ENCODE measurements at regions not wholly inside any gene's neighbourhood (a gene's known extent, or its start where the extent isn't known, plus 50 kb on each side); places are given as distances from the start of the nearest gene placed in this dataset.

GRCh38 chr4:74544655-74545361 lies 99.9 kb downstream of the AREG start:
- H3K4me3 ChIP-seq (ENCODE audit: low read length) = no peak overlapping the region
- no peak for TF ChIP-seq CTCF (conservative IDR thresholded peaks at IDR 0.05; ENCODE audit: low read length)
- no peak for DNase-seq (ENCODE audit: low read depth)

GRCh38 chr4:74545448-74545847 lies 100.5 kb downstream of the AREG start:
- H3K4me3 ChIP-seq (ENCODE audit: low read length) = no peak overlapping the region
- no peak for TF ChIP-seq CTCF (conservative IDR thresholded peaks at IDR 0.05; ENCODE audit: low read length)
- DNase-seq (ENCODE audit: low read depth) = peak; percentile 39

GRCh38 chr4:74546057-74546456 lies 101.1 kb downstream of the AREG start:
- no peak for TF ChIP-seq CTCF (conservative IDR thresholded peaks at IDR 0.05; ENCODE audit: low read length)
- peak; percentile 63 for DNase-seq (ENCODE audit: low read depth)
- H3K4me3 ChIP-seq (ENCODE audit: low read length) = no peak overlapping the region

GRCh38 chr4:74547042-74547441 lies 102.1 kb downstream of the AREG start:
- no peak for TF ChIP-seq CTCF (conservative IDR thresholded peaks at IDR 0.05; ENCODE audit: low read length)
- no peak overlapping the region for H3K4me3 ChIP-seq (ENCODE audit: low read length)

GRCh38 chr4:74548561-74548960 lies 103.6 kb downstream of the AREG start:
- DNase-seq (ENCODE audit: low read depth) = no peak
- TF ChIP-seq CTCF (conservative IDR thresholded peaks at IDR 0.05; ENCODE audit: low read length) = no peak

More at GRCh38 chr4:74547042-74547441, 102.1 kb downstream of the AREG start:
- DNase-seq (ENCODE audit: low read depth) = no peak

GRCh38 chr4:74549936-74550335 lies 105.0 kb downstream of the AREG start:
- DNase-seq (ENCODE audit: low read depth) = peak; percentile 46
- TF ChIP-seq CTCF (conservative IDR thresholded peaks at IDR 0.05; ENCODE audit: low read length) = no peak
- no peak overlapping the region for H3K4me3 ChIP-seq (ENCODE audit: low read length)

More at GRCh38 chr4:74548561-74548960, 103.6 kb downstream of the AREG start:
- no peak overlapping the region for H3K4me3 ChIP-seq (ENCODE audit: low read length)

- H3K4me3 ChIP-seq (ENCODE audit: low read length) = no peak overlapping the region
- peak; percentile 22 for DNase-seq (ENCODE audit: low read depth)
- TF ChIP-seq CTCF (conservative IDR thresholded peaks at IDR 0.05; ENCODE audit: low read length) = no peak
These were observed 110.3 kb downstream of the AREG start for GRCh38 chr4:74555231-74555630.
